ENCODE measurements at regions not wholly inside any gene's neighbourhood (a gene's known extent, or its start where the extent isn't known, plus 50 kb on each side); places are given as distances from the start of the nearest gene placed in this dataset.

DNA sequence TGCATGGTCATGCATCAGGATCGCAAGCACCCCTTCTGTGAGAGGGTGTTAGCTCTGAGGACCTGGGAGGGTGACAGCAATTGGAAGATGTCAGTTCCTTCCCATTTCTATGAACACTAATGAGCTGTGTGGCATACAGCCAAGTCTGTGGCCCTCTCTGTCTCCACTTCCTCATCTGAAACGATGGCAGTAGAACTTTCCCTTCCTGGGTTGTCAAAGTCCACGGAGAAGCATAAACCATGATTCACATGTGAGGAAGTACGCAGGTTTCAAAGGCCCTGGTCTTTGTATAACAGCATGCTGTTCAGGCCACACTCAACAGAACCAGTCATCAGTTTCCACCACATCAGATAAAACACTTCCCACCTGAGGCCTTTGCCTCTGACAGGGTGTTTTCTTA, 167.4 kb upstream of the RAB6C start (continued):
- TF ChIP-seq, protein P1, sequence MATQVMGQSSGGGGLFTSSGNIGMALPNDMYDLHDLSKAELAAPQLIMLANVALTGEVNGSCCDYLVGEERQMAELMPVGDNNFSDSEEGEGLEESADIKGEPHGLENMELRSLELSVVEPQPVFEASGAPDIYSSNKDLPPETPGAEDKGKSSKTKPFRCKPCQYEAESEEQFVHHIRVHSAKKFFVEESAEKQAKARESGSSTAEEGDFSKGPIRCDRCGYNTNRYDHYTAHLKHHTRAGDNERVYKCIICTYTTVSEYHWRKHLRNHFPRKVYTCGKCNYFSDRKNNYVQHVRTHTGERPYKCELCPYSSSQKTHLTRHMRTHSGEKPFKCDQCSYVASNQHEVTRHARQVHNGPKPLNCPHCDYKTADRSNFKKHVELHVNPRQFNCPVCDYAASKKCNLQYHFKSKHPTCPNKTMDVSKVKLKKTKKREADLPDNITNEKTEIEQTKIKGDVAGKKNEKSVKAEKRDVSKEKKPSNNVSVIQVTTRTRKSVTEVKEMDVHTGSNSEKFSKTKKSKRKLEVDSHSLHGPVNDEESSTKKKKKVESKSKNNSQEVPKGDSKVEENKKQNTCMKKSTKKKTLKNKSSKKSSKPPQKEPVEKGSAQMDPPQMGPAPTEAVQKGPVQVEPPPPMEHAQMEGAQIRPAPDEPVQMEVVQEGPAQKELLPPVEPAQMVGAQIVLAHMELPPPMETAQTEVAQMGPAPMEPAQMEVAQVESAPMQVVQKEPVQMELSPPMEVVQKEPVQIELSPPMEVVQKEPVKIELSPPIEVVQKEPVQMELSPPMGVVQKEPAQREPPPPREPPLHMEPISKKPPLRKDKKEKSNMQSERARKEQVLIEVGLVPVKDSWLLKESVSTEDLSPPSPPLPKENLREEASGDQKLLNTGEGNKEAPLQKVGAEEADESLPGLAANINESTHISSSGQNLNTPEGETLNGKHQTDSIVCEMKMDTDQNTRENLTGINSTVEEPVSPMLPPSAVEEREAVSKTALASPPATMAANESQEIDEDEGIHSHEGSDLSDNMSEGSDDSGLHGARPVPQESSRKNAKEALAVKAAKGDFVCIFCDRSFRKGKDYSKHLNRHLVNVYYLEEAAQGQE (IDR thresholded peaks at IDR 0.05; ENCODE audit: low read depth, low read length) = no peak
- TF ChIP-seq, protein P2, sequence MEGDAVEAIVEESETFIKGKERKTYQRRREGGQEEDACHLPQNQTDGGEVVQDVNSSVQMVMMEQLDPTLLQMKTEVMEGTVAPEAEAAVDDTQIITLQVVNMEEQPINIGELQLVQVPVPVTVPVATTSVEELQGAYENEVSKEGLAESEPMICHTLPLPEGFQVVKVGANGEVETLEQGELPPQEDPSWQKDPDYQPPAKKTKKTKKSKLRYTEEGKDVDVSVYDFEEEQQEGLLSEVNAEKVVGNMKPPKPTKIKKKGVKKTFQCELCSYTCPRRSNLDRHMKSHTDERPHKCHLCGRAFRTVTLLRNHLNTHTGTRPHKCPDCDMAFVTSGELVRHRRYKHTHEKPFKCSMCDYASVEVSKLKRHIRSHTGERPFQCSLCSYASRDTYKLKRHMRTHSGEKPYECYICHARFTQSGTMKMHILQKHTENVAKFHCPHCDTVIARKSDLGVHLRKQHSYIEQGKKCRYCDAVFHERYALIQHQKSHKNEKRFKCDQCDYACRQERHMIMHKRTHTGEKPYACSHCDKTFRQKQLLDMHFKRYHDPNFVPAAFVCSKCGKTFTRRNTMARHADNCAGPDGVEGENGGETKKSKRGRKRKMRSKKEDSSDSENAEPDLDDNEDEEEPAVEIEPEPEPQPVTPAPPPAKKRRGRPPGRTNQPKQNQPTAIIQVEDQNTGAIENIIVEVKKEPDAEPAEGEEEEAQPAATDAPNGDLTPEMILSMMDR (IDR thresholded peaks at IDR 0.05) = no peak
- TF ChIP-seq NRF1 (IDR thresholded peaks at IDR 0.05; ENCODE audit: low read depth, low read length) (no peak), MEF2A (IDR thresholded peaks at IDR 0.05; ENCODE audit: borderline replicate concordance, low read depth) (no peak), YY1 (IDR thresholded peaks at IDR 0.05; ENCODE audit: low read depth) (no peak), EZH2phosphoT487 (IDR thresholded peaks at IDR 0.05; ENCODE audit: borderline replicate concordance, low read depth) (no peak), EP300 (IDR thresholded peaks at IDR 0.05; ENCODE audit: borderline replicate concordance in 1 of 2, low read depth in 1 of 2, low read length in 1 of 2) (no peak), GABPA (IDR thresholded peaks at IDR 0.05; ENCODE audit: low read depth) (no peak)
- TF ChIP-seq, protein P3, sequence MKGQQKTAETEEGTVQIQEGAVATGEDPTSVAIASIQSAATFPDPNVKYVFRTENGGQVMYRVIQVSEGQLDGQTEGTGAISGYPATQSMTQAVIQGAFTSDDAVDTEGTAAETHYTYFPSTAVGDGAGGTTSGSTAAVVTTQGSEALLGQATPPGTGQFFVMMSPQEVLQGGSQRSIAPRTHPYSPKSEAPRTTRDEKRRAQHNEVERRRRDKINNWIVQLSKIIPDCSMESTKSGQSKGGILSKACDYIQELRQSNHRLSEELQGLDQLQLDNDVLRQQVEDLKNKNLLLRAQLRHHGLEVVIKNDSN (IDR thresholded peaks at IDR 0.05; ENCODE audit: borderline replicate concordance, low read depth) = no peak

DNA sequence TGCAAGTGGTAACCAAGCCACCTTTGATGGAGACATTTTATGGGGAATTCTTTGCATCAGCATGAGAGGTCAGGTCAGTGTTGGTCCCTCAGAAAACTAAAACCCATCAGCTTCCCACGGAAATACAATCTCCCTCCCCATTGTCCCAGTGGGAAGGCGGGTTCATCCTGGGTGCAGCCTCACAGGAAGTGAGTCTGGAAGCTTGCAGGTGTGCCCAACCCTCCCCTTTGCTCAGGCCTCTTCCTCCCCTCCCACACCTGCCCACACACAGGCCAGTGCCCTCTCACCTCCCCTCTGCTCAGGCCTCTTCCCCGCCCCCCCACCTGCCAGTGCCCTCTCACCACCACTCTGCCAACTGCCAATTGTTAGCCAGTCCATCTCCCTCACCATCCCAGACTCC, 166.8 kb upstream of the RAB6C start:
- Histone ChIP-seq H3K27ac (ENCODE audit: low read depth in 2 of 2, low read length in 1 of 2) (no peak overlapping the region), H3K4me3 (ENCODE audit: low read depth in 2 of 2, low read length in 1 of 2) (no peak overlapping the region), H3F3A (replicated peaks; ENCODE audit: insufficient read depth) (no peaks in the 10 kb centered on the region), H3K79me2 (ENCODE audit: insufficient read depth) (no peaks in the 10 kb centered on the region), H3K4me1 (ENCODE audit: control insufficient read depth in 1 of 2, insufficient read depth in 2 of 2, low read depth in 1 of 2, low read length in 1 of 2) (no peaks in the 10 kb centered on the region; a peak in 1 of 4 replicates), H4K20me1 (ENCODE audit: insufficient read depth) (no peaks in the 10 kb centered on the region), H3K9ac (no peak overlapping the region), H3K9me3 (no peaks in the 10 kb centered on the region), H2AFZ (ENCODE audit: low read depth) (no peak overlapping the region), H3K4me2 (no peak overlapping the region), H3K9me2 (no peaks in the 10 kb centered on the region), H3K36me3 (replicated peaks in 1 of 2; ENCODE audit: control insufficient read depth in 1 of 2, insufficient read depth in 2 of 2, low read length in 1 of 2) (no peaks in the 10 kb centered on the region), H3K27me3 (ENCODE audit: insufficient read depth) (no peaks in the 10 kb centered on the region)
- POLR2A ChIA-PET = no interaction called here
- WGBS (ENCODE audit: low lambda C conversion rate) = 27% methylated on average over 2 of the region's 3 CpGs
- DNase-seq = no peak
- CTCF ChIA-PET = no interaction called here
- TF ChIP-seq RFX5 (IDR thresholded peaks at IDR 0.05; ENCODE audit: low read length) (no peak), RCOR1 (IDR thresholded peaks at IDR 0.05; ENCODE audit: low read length) (no peak)

All from SK-N-SH (cell line).